ENCODE measurements at regions not wholly inside any gene's neighbourhood (a gene's known extent, or its start where the extent isn't known, plus 50 kb on each side); places are given as distances from the start of the nearest gene placed in this dataset.

DNA sequence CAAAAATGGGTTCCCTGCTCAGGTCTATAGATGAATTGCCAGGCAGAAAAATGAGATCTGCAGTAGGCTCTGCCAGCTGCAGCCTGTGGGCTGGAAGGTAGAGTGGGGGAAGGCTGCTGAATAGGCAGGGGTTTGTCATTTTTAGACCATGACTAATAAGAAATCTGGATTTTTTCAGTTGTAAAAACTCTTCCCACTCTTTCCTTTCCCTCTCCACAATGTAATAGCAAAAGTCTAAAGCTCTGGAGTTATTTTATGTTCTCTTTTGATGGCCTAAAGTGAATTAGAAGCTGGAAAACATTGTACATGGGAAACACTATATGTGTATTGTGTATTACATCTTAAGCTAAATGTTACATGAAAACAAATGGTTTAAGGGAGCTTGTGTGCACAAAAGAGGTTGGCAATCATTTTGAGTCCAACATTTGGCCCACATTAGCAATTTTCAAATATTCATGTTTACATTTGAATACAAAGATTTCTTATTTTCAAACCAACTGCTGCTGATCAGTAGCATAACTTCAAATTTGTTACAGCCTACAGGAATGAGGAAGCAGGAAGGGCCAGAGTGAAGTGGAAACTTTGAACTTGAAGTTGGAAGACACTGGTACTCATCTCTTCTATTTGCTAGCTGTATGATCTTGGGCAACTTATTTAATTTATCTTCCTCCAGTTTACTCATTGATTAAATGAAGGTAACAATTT is 407.1 kb downstream of the SLC4A3 start:
- DNase-seq (ENCODE audit: low read depth, low spot score) = no peak
- in situ Hi-C loops (cut with HindIII; ENCODE audit: low pct_unique_long_range_greater_than_20kb, low sequenced_read_pairs) = no loop called here

DNA sequence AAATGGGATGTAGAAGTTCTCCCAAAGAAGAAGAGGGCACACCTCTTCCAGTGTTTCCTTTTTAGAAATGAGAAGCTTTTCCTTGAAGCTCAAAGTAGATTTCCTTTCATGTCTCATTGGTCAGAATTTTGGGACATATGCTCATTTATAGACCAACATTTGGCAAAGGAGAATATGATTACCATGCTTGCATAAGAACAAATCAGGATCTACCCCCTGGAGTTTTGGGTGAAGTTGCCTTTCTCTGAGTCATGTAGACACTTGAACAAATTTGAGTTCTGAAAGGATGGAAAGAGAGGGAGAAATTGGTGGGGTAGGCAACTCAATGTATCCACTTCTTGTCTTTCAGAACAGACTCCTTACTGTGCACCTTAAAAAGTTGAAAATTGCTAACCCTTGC is 409.0 kb downstream of the SLC4A3 start:
- in situ Hi-C loops (cut with HindIII; ENCODE audit: low pct_unique_long_range_greater_than_20kb, low sequenced_read_pairs) = no loop called here
- DNase-seq (ENCODE audit: low read depth, low spot score) = no peak

DNA sequence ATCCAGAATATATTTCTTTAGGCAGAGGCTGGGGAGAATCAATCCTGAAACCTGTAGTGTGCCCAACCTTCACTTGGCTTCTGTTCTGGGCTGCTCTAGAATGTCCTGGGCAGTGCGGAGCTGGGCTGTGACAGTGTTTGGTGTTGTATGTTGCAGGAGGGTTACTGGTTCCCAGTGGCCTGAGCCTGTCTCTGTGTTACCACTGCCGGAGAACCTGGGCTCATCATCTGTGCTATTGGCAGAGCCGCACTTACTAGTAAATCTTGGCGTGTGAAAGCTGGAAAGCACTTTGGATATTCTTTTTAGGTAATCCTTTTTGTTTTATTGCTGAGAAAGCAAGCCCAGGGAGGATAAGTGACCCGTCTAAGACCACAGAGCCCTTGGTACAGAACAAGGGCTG is 412.9 kb downstream of the SLC4A3 start:
- DNase-seq (ENCODE audit: low read depth, low spot score) = no peak
- in situ Hi-C loops (cut with HindIII; ENCODE audit: low pct_unique_long_range_greater_than_20kb, low sequenced_read_pairs) = no loop called here

DNA sequence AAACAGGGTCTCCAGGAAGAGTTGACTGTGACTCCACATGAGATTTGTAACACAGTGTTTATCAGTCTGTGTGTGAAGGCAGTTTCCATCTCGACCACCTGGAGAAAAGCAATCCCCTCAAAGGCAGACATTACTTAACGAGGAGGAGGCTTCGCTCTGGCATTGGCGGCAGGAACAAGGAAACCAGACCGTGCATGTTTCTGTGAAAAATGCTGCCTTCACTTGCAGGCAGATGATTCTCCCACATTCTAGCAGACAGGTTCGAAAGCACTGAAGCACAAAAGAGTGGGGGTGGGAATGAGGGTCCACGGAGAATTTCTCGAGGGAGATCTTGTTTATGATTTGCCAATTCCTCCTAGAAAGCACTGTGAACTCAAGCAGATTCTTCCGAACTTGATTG is 414.0 kb downstream of the SLC4A3 start:
- in situ Hi-C loops (cut with HindIII; ENCODE audit: low pct_unique_long_range_greater_than_20kb, low sequenced_read_pairs) = no loop called here
- DNase-seq (ENCODE audit: low read depth, low spot score) = no peak

DNA sequence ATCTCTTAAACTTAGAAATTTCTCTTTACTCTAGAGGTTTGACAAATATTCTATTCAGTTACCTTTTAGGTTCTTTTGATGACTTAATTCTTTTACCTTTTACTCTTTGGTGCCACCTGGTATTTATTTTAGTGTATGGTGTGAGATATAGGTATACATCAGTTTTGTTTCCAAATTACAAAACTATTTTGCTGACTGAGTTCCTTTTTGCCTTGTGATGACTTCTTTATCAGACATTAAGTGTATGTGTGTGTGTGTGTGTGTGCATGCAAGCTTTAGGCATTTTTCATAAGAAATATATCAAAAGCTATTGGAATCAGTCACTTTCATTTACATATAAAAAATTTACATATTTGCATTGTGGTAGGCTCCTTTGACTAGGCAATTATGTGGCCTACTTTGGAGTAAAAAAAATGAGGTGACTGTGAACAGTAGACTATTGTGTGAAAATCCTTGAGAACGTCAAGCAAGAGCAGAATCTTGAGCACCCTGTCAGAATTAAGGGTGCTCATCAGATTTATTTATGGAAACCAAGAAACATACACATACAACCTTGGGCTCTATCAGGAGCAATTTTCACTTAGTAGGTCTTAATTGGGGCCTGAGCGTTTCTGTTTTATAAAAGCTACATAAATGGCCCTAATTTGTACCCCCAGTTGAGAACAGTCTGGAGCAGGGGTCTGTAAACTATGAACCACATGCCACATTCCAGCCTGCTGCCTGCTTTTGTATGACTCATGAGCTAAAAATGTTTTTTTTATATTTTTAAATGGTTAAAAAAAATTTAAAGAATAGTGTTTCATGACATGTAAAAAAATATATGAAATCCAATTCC is 415.9 kb downstream of the SLC4A3 start:
- DNase-seq (ENCODE audit: low read depth, low spot score) = no peak
- in situ Hi-C loops (cut with HindIII; ENCODE audit: low pct_unique_long_range_greater_than_20kb, low sequenced_read_pairs) = no loop called here

DNA sequence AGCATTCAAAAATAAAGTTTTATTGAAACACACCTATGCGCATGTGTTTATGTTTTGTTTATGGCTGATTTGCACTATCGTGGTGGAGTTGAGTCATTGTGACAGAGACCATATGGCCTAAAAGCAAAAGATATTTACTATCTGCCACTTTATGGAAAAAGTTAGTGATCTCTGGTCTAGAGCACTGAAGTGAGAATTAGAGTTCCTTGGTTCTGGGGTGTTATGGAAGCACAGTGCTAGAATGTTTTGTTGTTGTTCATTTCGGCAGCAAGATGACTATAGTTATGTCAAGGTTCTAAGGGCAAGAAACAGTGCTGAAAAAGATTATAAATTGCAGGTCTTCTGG is 416.5 kb downstream of the SLC4A3 start:
- in situ Hi-C loops (cut with HindIII; ENCODE audit: low pct_unique_long_range_greater_than_20kb, low sequenced_read_pairs) = no loop called here
- no peak for DNase-seq (ENCODE audit: low read depth, low spot score)

DNA sequence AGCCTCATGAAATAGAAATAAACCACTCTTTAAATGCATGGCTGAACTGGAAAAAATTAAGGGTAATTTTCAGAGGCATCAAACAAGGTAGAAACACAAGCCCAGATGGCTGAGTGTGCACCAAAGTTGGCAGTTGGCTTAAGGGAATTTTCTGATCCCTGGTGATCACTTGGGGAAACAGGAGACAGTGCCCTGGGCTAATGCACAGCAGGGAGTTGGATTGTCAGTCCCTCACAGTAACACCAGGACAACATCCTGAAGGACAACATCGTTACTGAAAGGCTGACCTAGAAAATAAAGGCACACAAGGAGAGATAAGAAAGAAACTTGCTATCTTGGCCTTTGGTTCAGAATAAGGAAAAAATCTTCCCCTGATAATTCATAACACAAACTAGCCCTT is 417.0 kb downstream of the SLC4A3 start:
- in situ Hi-C loops (cut with HindIII; ENCODE audit: low pct_unique_long_range_greater_than_20kb, low sequenced_read_pairs) = no loop called here
- no peak for DNase-seq (ENCODE audit: low read depth, low spot score)

DNA sequence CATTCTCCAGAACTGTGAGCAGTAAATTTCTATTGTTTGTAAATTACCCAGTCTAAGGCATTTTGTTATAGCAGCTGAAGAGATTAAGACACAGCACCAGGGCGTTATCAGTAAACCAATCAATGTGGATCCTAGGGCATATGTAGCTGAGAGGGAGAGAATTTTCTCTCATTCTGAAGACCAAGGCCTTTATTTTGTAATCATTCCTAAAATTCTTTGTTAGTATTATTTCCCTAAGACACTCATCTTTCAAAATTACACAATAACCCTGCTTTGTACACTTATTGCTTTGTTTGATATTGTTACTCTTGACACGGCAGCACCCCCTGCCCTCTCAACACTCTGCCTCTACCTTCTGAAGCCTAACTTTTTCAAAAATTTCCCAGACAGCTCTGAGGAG is 419.1 kb downstream of the SLC4A3 start:
- DNase-seq (ENCODE audit: low read depth, low spot score) = no peak
- in situ Hi-C loops (cut with HindIII; ENCODE audit: low pct_unique_long_range_greater_than_20kb, low sequenced_read_pairs) = no loop called here

DNA sequence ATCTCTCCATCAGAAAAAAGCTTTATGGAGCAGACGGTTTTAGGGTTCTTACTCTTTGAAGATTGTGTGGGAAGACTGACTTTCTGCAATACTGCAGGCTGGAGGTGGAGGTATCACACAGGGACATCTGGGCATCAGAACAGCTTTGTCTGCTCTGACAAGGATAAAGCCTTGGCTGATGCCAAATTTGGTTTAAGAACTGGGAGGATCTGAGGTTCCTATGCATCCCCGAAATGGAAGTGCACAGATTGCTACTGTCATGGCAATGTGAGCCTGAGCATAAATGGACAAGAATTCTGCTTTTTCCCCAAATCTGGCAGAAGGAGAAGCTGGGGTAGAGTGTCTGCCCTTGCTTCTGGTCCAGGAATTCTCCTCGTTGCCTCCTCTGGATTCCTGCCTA is 424.3 kb downstream of the SLC4A3 start:
- in situ Hi-C loops (cut with HindIII; ENCODE audit: low pct_unique_long_range_greater_than_20kb, low sequenced_read_pairs) = no loop called here
- no peak for DNase-seq (ENCODE audit: low read depth, low spot score)

DNA sequence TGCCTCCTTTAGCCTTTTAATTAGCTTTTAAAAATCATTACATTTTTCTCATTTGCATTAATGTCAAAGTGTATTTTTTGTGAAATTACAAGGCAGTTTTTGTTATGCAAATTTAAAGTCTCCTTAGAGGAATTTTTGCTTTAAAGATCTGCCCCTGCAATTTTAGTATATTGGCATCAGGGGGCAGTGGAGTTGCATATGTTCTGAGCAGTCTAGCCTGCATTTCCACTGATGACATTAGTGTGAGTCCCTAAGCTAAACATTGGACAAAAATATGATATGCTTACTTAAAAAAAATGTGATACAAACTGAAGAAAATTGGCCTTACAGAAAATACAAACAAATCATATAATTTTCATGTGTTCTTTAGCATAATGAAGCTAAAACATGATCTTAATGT is 426.5 kb downstream of the SLC4A3 start:
- in situ Hi-C loops (cut with HindIII; ENCODE audit: low pct_unique_long_range_greater_than_20kb, low sequenced_read_pairs) = no loop called here
- peak; percentile 50 for DNase-seq (ENCODE audit: low read depth, low spot score)

DNA sequence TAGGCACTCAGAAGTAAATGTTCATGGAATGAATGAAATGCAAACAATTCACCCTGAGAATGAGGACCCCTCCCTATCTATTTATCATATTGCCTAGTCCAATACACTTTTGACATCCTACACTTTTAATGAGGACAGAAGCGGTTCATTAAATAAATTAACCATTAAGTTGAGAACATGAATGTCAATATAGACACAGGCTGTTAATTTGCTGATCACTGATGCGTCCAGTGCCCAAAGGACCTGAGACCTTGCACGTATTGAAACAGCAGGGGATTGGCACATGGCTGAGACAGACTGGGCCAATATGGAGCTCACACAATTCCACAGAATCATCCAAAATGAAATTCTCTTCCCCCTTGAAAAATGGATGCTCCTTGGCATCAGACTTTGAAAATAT is 430.0 kb downstream of the SLC4A3 start:
- in situ Hi-C loops (cut with HindIII; ENCODE audit: low pct_unique_long_range_greater_than_20kb, low sequenced_read_pairs) = no loop called here
- no peak for DNase-seq (ENCODE audit: low read depth, low spot score)

DNA sequence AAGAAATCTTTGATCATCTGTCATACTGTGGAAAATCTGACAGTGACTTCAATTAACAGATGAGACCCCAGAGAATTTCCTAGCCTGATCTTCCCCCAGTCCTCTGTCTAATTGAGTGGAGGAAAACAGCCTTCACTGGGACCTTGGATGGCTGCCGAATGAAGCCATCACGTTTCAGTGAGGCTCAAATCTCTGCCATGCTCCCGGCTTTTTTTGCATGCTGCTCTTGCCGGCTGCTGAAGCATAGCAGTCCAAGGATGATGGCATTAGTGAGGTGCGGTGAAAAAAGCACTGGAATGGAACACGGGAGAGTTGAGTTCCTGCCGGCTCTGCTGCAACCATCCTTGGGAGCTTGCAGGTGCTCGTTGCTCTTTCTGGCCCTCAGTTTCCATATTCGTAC is 430.5 kb downstream of the SLC4A3 start:
- in situ Hi-C loops (cut with HindIII; ENCODE audit: low pct_unique_long_range_greater_than_20kb, low sequenced_read_pairs) = no loop called here
- DNase-seq (ENCODE audit: low read depth, low spot score) = no peak

DNA sequence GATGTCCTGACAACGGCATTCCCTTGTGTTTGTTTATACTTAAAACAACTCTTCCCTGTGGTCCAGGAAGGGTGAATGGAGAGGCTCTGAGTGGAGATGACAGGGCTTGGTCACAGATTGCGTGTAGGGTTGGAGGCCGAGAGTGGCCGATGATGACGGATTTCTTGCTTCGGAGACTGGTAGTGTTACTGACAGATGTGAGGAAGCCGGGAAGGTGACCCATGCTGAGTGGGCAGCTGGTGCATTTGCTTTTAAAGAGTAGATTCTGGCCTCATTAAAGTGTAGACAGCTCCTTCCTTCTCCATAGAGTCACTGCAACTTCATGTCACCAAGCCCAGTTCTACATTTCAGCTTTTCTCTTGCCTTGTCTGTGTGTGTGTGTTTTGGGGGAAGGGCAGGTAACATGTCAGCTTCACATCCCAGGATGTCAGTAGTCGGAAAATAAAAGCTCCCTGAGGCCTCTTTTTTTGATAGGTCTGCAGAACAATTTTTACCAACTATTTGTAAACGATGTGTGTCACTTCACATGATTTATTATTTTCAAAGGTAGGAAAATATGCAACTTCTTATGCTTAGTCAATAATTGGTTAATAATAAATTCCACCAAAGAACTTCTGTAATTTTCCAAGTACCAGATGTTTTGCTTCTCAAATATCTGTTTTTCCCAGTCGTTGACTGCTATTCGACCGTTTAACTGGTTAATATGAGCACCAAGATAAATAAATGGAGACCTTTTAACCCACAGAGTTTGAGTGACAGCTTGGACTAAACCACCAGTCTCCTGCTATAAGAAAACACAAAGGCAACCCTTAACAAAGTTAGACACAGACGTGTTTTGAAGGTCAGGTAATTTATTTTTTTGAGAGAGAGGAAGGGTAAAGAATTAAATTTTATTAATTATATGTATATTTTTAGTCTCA is 436.9 kb downstream of the SLC4A3 start:
- DNase-seq (ENCODE audit: low read depth, low spot score) = no peak
- in situ Hi-C loops (cut with HindIII; ENCODE audit: low pct_unique_long_range_greater_than_20kb, low sequenced_read_pairs) = no loop called here

DNA sequence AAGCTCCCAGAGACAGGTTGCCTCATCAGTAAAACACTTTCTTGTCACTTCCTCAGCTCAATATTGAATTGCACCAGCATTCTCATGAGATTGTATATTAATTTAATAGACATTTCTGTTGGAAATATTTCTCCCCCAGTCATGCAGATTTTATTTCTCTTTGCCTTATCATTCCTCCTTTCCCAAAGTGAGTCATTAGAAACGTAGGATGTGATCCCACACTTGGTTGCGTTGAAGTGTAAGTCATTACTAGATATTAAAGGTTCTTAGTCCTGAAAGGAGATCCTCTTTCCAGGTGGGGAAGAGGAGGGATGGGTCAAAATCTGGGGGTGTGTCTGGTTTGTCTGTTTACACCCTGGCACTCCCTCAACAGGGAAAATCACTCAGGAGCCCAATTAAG is 438.2 kb downstream of the SLC4A3 start:
- no peak for DNase-seq (ENCODE audit: low read depth, low spot score)
- in situ Hi-C loops (cut with HindIII; ENCODE audit: low pct_unique_long_range_greater_than_20kb, low sequenced_read_pairs) = no loop called here

DNA sequence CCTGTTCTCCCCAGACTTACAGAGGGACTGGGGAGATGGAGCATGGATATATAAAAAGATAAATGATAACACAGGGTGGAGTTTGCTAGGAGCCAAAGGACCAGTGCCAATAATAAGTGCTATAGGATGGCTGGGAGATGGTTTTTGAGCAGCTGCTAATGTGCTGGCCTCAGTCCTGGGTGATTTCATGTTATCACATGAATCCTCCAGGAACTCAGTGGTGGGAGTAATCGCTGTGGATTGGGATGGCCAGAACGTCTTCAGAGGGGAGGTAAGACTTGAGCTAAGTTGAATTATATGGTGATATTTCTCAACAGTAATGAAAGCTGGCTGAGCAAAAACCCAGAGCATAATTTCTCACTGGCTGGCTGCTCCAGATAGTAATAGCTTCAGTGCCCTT is 441.4 kb downstream of the SLC4A3 start:
- in situ Hi-C loops (cut with HindIII; ENCODE audit: low pct_unique_long_range_greater_than_20kb, low sequenced_read_pairs) = no loop called here
- DNase-seq (ENCODE audit: low read depth, low spot score) = no peak

DNA sequence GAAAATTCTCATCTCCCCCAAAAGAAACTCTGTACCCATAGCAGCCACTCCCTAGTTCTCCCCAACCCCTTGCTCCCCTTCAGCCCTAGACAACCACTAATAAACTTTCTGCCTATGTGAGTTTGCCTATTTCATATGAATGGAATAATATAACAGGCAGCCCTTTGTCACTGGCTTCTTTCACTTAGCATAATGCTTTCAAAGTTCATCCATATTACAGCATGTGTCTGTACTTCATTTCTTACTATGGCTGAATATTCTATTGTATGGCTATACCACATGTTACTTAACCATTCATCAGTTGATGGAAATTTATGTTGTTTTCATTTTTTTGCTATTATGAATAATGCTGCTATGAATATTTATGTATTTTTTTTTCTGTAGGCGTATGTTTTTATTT is 442.9 kb downstream of the SLC4A3 start:
- peak; percentile 52 for DNase-seq (ENCODE audit: low read depth, low spot score)
- in situ Hi-C loops (cut with HindIII; ENCODE audit: low pct_unique_long_range_greater_than_20kb, low sequenced_read_pairs) = no loop called here

DNA sequence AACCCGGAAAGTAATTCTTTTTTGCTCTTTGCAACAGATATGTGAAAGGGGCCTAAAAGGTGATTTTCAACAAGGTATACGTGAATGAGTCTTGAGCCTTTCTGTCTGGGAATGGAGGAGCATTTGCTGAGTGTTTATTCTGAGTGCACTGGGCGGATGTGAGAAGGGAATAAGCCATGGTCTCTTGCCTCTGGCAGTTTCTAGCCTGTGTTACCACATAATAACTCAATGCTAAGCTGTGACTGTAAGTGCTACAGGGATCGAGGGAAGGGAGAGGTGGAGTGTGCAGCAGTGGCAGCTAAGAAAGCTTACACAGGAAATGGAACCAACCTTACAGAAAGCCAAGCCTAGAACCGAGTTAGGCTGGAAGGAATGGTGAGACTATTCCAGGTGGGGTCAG is 444.3 kb downstream of the SLC4A3 start:
- in situ Hi-C loops (cut with HindIII; ENCODE audit: low pct_unique_long_range_greater_than_20kb, low sequenced_read_pairs) = no loop called here
- peak; percentile 9 for DNase-seq (ENCODE audit: low read depth, low spot score)

DNA sequence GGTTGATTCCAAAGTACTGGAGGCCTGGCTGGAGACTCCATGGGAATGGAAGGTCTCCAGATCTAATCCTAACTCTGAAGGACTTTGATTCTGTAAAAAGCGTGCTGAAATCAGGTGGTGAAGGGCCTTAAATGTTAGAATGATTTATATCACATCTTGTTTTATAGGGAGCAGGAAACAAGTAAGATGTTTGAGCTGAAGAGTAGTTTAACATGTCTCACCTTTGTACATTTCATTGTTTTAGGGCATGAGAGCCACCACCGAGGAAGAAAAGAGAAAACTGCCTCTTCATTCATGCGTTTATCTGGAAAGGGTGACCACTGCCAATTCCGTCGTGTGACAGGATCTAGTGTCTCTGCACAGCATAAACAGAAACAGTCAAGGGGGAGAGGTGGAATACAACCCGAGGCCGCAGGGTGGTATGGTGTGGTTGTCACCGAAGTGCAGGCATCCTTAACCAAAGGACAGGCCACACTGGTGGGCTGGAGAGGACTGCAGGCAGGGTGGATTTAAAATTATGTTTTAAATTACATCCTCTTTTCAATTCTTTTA is 445.3 kb downstream of the SLC4A3 start:
- DNase-seq (ENCODE audit: low read depth, low spot score) = no peak
- in situ Hi-C loops (cut with HindIII; ENCODE audit: low pct_unique_long_range_greater_than_20kb, low sequenced_read_pairs) = no loop called here
